Liver (tissue), 8 donors: ENCODE measurements at regions not wholly inside any gene's neighbourhood (a gene's known extent, or its start where the extent isn't known, plus 50 kb on each side); places are given as distances from the start of the nearest gene placed in this dataset.
"Not testable (repeated sequence)": the region's sequence is repeated elsewhere in the genome, so short reads cannot be mapped to it uniquely, and the experiment has no call there.

Experiments
- DNase-seq: peaks from one replicate; pipeline ENCODE4 v3.0.0-alpha.2; 2017; ENCODE audit warnings: low spot score
- H3K27ac ChIP-seq, 2 donors: one replicate each; pipeline ENCODE4 v1.7.0; 2013; ENCODE audit warnings: inconsistent platforms in 2 of 2, low read length in 2 of 2, control low read depth in 1 of 2, low read depth in 1 of 2, mild to moderate bottlenecking in 1 of 2
- H3K27me3 ChIP-seq, 4 donors: one replicate each; pipeline versions ENCODE4 v1.6.1 to v1.7.0; 2013; ENCODE audit warnings: low read length in 3 of 4, inconsistent platforms in 1 of 4, mild to moderate bottlenecking in 1 of 4, moderate library complexity in 1 of 4; ENCODE audit not compliant: control insufficient read depth in 4 of 4, insufficient read depth in 4 of 4
- H3K36me3 ChIP-seq, 4 donors: one replicate each; pipeline versions ENCODE4 v1.6.1 to v1.7.0; 2013; ENCODE audit warnings: low read length in 3 of 4, mild to moderate bottlenecking in 3 of 4, low read depth in 1 of 4, moderate library complexity in 1 of 4; ENCODE audit not compliant: control insufficient read depth in 4 of 4, insufficient read depth in 3 of 4
- H3K4me1 ChIP-seq, 4 donors: one replicate each; pipeline versions ENCODE4 v1.6.1 to v1.7.0; 2013; ENCODE audit warnings: low read length in 3 of 4, mild to moderate bottlenecking in 3 of 4, moderate library complexity in 1 of 4; ENCODE audit not compliant: control insufficient read depth in 4 of 4, insufficient read depth in 4 of 4
- H3K4me3 ChIP-seq, 3 donors: one replicate each; pipeline versions ENCODE4 v1.6.1 to v1.7.0; 2013; ENCODE audit warnings: low read length in 3 of 3, control low read depth in 1 of 3, low read depth in 1 of 3, mild to moderate bottlenecking in 1 of 3
- H3K9ac ChIP-seq, 2 donors: one replicate each; pipeline ENCODE4 v1.7.0; 2013; ENCODE audit warnings: low read length in 2 of 2, mild to moderate bottlenecking in 2 of 2, moderate library complexity in 2 of 2, control low read depth in 1 of 2, low read depth in 1 of 2
- H3K9me3 ChIP-seq, 4 donors: one replicate each; pipeline versions ENCODE4 v1.6.1 to v1.7.0; 2013; ENCODE audit warnings: low read length in 3 of 4; ENCODE audit not compliant: control insufficient read depth in 4 of 4
- CTCF ChIP-seq: fragments of 150-350 bp; IDR thresholded peaks from 2 replicates; pipeline ENCODE4 v1.5.1; 2017; ENCODE audit warnings: improper control_type of control experiment, low read depth, low read length; ENCODE audit not compliant: missing input control
- EGR1 ChIP-seq, 2 donors: IDR thresholded peaks; 2 replicates each; pipeline ENCODE4 v1.6.1; 2016 to 2018; ENCODE audit warnings: antibody characterized with exemption in 2 of 2, low read depth in 2 of 2
- FOXA1 ChIP-seq: IDR thresholded peaks from 2 replicates; pipeline ENCODE4 v1.6.1; 2016; ENCODE audit warnings: antibody characterized with exemption
- FOXA2 ChIP-seq: IDR thresholded peaks from 2 replicates; pipeline ENCODE4 v1.6.1; 2016; ENCODE audit warnings: antibody characterized with exemption
- GABPA ChIP-seq, 2 donors: IDR thresholded peaks in 1 of 2; conservative IDR thresholded peaks in 1 of 2; 2 replicates each; pipeline ENCODE4 v1.6.1; 2016; ENCODE audit warnings: antibody characterized with exemption in 2 of 2, mild to moderate bottlenecking in 1 of 2, moderate library complexity in 1 of 2
- HNF4A ChIP-seq, 2 donors: conservative IDR thresholded peaks; 2 replicates each; pipeline ENCODE4 v1.6.1; 2016; ENCODE audit warnings: antibody characterized with exemption in 2 of 2, mild to moderate bottlenecking in 2 of 2
- HNF4G ChIP-seq: IDR thresholded peaks from 2 replicates; pipeline ENCODE4 v1.6.1; 2016; ENCODE audit warnings: antibody characterized with exemption
- NR2F2 ChIP-seq: IDR thresholded peaks from 2 replicates; pipeline ENCODE4 v1.6.1; 2016; ENCODE audit warnings: antibody characterized with exemption
- RXRA ChIP-seq, 2 donors: IDR thresholded peaks; 2 replicates each; pipeline ENCODE4 v1.6.1; 2017 to 2018; ENCODE audit warnings: antibody characterized with exemption in 2 of 2, mild to moderate bottlenecking in 1 of 2
- SP1 ChIP-seq: IDR thresholded peaks from 2 replicates; pipeline ENCODE4 v1.6.1; 2018; ENCODE audit warnings: antibody characterized with exemption, mild to moderate bottlenecking
- TAF1 ChIP-seq: conservative IDR thresholded peaks from 2 replicates; pipeline ENCODE4 v1.6.1; 2016; ENCODE audit warnings: antibody characterized with exemption, mild to moderate bottlenecking
- YY1 ChIP-seq: IDR thresholded peaks from 2 replicates; pipeline ENCODE4 v1.6.1; 2016; ENCODE audit warnings: antibody characterized with exemption, mild to moderate bottlenecking
- WGBS: extraction: QIAGEN DNeasy Blood & Tissue Kit; methylation state at CpG from one replicate; pipeline ENCODE4 v1.1.7; 2013; 5-methylcytosine and 5-hydroxymethylcytosine counted together
- TF ChIP-seq, protein P1 (sequence below): IDR thresholded peaks from 2 replicates; pipeline ENCODE4 v1.6.1; 2016; ENCODE audit warnings: antibody characterized with exemption
- TF ChIP-seq, protein P2 (sequence below): IDR thresholded peaks from 2 replicates; pipeline ENCODE4 v1.6.1; 2016; ENCODE audit warnings: antibody characterized with exemption
- donor health status: healthy.
- donor health status: healthy.
- donor health status: healthy.
- donor health status: healthy.
- donor health status: healthy.

- Histone ChIP-seq H3K9ac (no peak overlapping the region), H3K4me1 (no peaks in the 10 kb centered on the region), H3K4me3 (no peak overlapping the region), H3K36me3 (no peaks in the 10 kb centered on the region), H3K9me3 (no peaks in the 10 kb centered on the region), H3K27me3 (no peaks in the 10 kb centered on the region), H3K27ac (no peak overlapping the region)
- WGBS = 72% methylated on average over 2 of the region's 2 CpGs
- no peak for TF ChIP-seq CTCF
- no peak for TF ChIP-seq SP1
- no peak for TF ChIP-seq HNF4G
- TF ChIP-seq, protein P1, sequence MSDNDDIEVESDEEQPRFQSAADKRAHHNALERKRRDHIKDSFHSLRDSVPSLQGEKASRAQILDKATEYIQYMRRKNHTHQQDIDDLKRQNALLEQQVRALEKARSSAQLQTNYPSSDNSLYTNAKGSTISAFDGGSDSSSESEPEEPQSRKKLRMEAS = no peak
- TF ChIP-seq, protein P2, sequence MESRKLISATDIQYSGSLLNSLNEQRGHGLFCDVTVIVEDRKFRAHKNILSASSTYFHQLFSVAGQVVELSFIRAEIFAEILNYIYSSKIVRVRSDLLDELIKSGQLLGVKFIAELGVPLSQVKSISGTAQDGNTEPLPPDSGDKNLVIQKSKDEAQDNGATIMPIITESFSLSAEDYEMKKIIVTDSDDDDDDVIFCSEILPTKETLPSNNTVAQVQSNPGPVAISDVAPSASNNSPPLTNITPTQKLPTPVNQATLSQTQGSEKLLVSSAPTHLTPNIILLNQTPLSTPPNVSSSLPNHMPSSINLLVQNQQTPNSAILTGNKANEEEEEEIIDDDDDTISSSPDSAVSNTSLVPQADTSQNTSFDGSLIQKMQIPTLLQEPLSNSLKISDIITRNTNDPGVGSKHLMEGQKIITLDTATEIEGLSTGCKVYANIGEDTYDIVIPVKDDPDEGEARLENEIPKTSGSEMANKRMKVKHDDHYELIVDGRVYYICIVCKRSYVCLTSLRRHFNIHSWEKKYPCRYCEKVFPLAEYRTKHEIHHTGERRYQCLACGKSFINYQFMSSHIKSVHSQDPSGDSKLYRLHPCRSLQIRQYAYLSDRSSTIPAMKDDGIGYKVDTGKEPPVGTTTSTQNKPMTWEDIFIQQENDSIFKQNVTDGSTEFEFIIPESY = no peak
- TF ChIP-seq YY1 = no peak
- TF ChIP-seq FOXA2 = no peak
- no peak for TF ChIP-seq HNF4A (conservative IDR thresholded peaks at IDR 0.05)
- TF ChIP-seq TAF1 = no peak
- no peak for DNase-seq
Observed at GRCh38 chr4:115485402-115485801, 372.0 kb upstream of the NDST4 start.

GRCh38 chr4:115484479-115484878, 371.1 kb upstream of the NDST4 start:
- no peaks in the 10 kb centered on the region for H3K9me3 ChIP-seq
- TF ChIP-seq EGR1 (IDR thresholded peaks at IDR 0.05; ENCODE audit: low read depth in 2 of 2) (no peak), SP1 (no peak), RXRA (IDR thresholded peaks at IDR 0.05) (no peak)
- H3K4me1 ChIP-seq = no peaks in the 10 kb centered on the region
- no peak overlapping the region for H3K4me3 ChIP-seq
- no peak overlapping the region for H3K27ac ChIP-seq
- no peaks in the 10 kb centered on the region for H3K36me3 ChIP-seq
- no peak for DNase-seq
- H3K27me3 ChIP-seq = no peaks in the 10 kb centered on the region
- H3K9ac ChIP-seq = no peak overlapping the region
- 85% methylated on average over 4 of the region's 4 CpGs for WGBS

GRCh38 chr4:115470763-115471162, 357.3 kb upstream of the NDST4 start:
- 10% methylated on average over 1 of the region's 1 CpG for WGBS
- no peaks in the 10 kb centered on the region for H3K36me3 ChIP-seq
- H3K27ac ChIP-seq = no peak overlapping the region
- no peaks in the 10 kb centered on the region for H3K9me3 ChIP-seq
- no peak overlapping the region for H3K9ac ChIP-seq
- DNase-seq = no peak
- TF ChIP-seq RXRA (IDR thresholded peaks at IDR 0.05) (no peak), FOXA1 (no peak), CTCF (no peak), EGR1 (IDR thresholded peaks at IDR 0.05; ENCODE audit: low read depth in 2 of 2) (no peak), YY1 (no peak), TAF1 (no peak), GABPA (IDR thresholded peaks at IDR 0.05 in 1 of 2, conservative IDR thresholded peaks at IDR 0.05 in 1 of 2) (no peak), FOXA2 (no peak), NR2F2 (no peak), SP1 (no peak), HNF4A (conservative IDR thresholded peaks at IDR 0.05) (no peak)
- TF ChIP-seq, protein P2 = no peak
- TF ChIP-seq, protein P1 = no peak
- H3K4me1 ChIP-seq = no peaks in the 10 kb centered on the region
- H3K4me3 ChIP-seq = no peak overlapping the region
- H3K27me3 ChIP-seq = no peaks in the 10 kb centered on the region

DNA sequence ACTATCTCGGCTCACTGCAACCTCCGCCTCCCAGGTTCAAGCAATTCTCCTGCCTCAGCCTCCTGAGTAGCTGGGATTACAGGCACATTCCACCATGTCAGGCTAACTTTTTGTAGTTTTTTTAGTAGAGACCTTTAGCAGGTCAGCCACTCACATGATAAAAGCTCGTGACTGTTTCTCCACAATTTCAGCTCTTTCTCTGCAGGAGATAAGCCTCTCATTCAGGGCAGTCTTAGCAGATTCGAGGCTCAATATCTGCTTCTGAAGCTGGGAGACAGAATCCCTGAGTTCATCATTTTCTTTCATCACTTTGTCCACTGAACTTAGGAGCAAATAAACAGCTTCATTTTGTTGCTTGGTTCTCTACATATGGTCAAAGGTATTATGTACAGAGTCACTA, 345.9 kb upstream of the NDST4 start:
- 68% methylated on average over 4 of the region's 4 CpGs for WGBS
- H3K36me3 ChIP-seq, H3K27me3 ChIP-seq, H3K9ac ChIP-seq, H3K9me3 ChIP-seq, H3K4me3 ChIP-seq, DNase-seq, H3K4me1 ChIP-seq, H3K27ac ChIP-seq: not testable (repeated sequence)
